MM.1S (cell line): ENCODE measurements at regions not wholly inside any gene's neighbourhood (a gene's known extent, or its start where the extent isn't known, plus 50 kb on each side); places are given as distances from the start of the nearest gene placed in this dataset.

Experiments used
- DNase-seq: peaks from one replicate; pipeline ENCODE4 v3.0.0-alpha.2; 2015
- H2AFZ ChIP-seq: fragments of 300-600 bp; sonication (generic); 2 replicates; pipeline ENCODE4 v1.6.0; 2016; ENCODE audit warnings: antibody characterized with exemption, low read length
- H3F3A ChIP-seq: fragments of 300-600 bp; sonication (generic); 2 replicates; pipeline ENCODE4 v1.6.1; 2016; ENCODE audit warnings: mild to moderate bottlenecking, antibody characterized with exemption, low read length, moderate library complexity, mixed read lengths; ENCODE audit not compliant: insufficient read depth
- H3K27ac ChIP-seq: fragments of 300-600 bp; sonication (generic); 2 replicates; pipeline ENCODE4 v1.5.1; 2016; ENCODE audit warnings: mild to moderate bottlenecking, low read length
- H3K27me3 ChIP-seq: fragments of 300-600 bp; sonication (generic); replicated peaks from 2 replicates; pipeline ENCODE4 v1.6.0; 2016; ENCODE audit warnings: low read length; ENCODE audit not compliant: insufficient read depth
- H3K36me3 ChIP-seq: fragments of 300-600 bp; sonication (generic); replicated peaks from 2 replicates; pipeline ENCODE4 v1.6.1; 2016; ENCODE audit warnings: mild to moderate bottlenecking, low read length, mixed read lengths; ENCODE audit not compliant: insufficient read depth
- H3K4me1 ChIP-seq: fragments of 300-600 bp; sonication (generic); 2 replicates; pipeline ENCODE4 v1.6.1; 2016; ENCODE audit warnings: low read length, mixed read lengths
- H3K4me2 ChIP-seq: fragments of 300-600 bp; sonication (generic); 2 replicates; pipeline ENCODE4 v1.6.0; 2016; ENCODE audit warnings: low read depth, low read length
- H3K4me3 ChIP-seq: fragments of 300-600 bp; sonication (generic); 2 replicates; pipeline ENCODE4 v1.5.1; 2016; ENCODE audit warnings: low read length, mixed read lengths
- H3K79me2 ChIP-seq: fragments of 300-600 bp; sonication (generic); 2 replicates; pipeline ENCODE4 v1.6.1; 2016; ENCODE audit warnings: mixed run types, low read length, mixed read lengths
- H3K9ac ChIP-seq: fragments of 300-600 bp; sonication (generic); 2 replicates; pipeline ENCODE4 v1.6.1; 2016; ENCODE audit warnings: low read length, mixed read lengths
- H3K9me2 ChIP-seq: fragments of 300-600 bp; sonication (generic); replicated peaks from 2 replicates; pipeline ENCODE4 v1.6.1; 2016; ENCODE audit warnings: mild to moderate bottlenecking, low read length, mixed read lengths; ENCODE audit not compliant: insufficient read depth
- H3K9me3 ChIP-seq: fragments of 300-600 bp; sonication (generic); replicated peaks from 2 replicates; pipeline ENCODE4 v1.6.1; 2016; ENCODE audit warnings: mild to moderate bottlenecking, low read length, mixed read lengths; ENCODE audit not compliant: insufficient read depth
- H4K20me1 ChIP-seq: fragments of 300-600 bp; sonication (generic); 2 replicates; pipeline ENCODE4 v1.6.1; 2016; ENCODE audit warnings: mild to moderate bottlenecking, low read length, moderate library complexity, mixed read lengths; ENCODE audit not compliant: insufficient read depth
- CTCF ChIP-seq: fragments of 300-600 bp; sonication (generic); IDR thresholded peaks from 2 replicates; pipeline ENCODE4 v1.5.1; 2016; ENCODE audit warnings: antibody characterized with exemption, low read length, mixed read lengths
- EZH2 ChIP-seq: fragments of 300-600 bp; sonication (generic); optimal IDR thresholded peaks from 2 replicates; pipeline ENCODE3; 2017; ENCODE audit warnings: low read depth, mild to moderate bottlenecking, antibody characterized with exemption, low read length, mixed read lengths
- EZH2phosphoT487 ChIP-seq: fragments of 300-600 bp; sonication (generic); IDR thresholded peaks from 2 replicates; pipeline ENCODE4 v1.6.1; 2018; ENCODE audit warnings: antibody characterized with exemption, low read length

GRCh38 chr12:16136219-16136988 lies 141.1 kb downstream of the SLC15A5 start:
- Histone ChIP-seq H3K27ac (no peak overlapping the region), H2AFZ (no peak overlapping the region), H3K4me1 (no peaks in the 10 kb centered on the region), H3K9me2 (no peaks in the 10 kb centered on the region), H3K4me2 (no peak overlapping the region), H3K27me3 (no peaks in the 10 kb centered on the region), H3K9me3 (no peaks in the 10 kb centered on the region), H3K4me3 (no peak overlapping the region), H3K9ac (no peak overlapping the region), H3K79me2 (no peaks in the 10 kb centered on the region), H4K20me1 (no peaks in the 10 kb centered on the region), H3K36me3 (no peaks in the 10 kb centered on the region), H3F3A (no peaks in the 10 kb centered on the region)
- TF ChIP-seq EZH2: no peak
- TF ChIP-seq CTCF: no peak
- no peak for DNase-seq

- Histone ChIP-seq H3K9me3 (no peaks in the 10 kb centered on the region), H3K4me1 (no peaks in the 10 kb centered on the region), H3K79me2 (no peaks in the 10 kb centered on the region), H2AFZ (no peak overlapping the region), H3K27me3 (no peaks in the 10 kb centered on the region), H4K20me1 (no peaks in the 10 kb centered on the region), H3K9ac (no peak overlapping the region), H3K4me2 (no peak overlapping the region), H3K4me3 (no peak overlapping the region), H3K36me3 (no peaks in the 10 kb centered on the region), H3K9me2 (no peaks in the 10 kb centered on the region), H3F3A (no peaks in the 10 kb centered on the region), H3K27ac (no peak overlapping the region)
- no peak for DNase-seq
- TF ChIP-seq CTCF (no peak), EZH2phosphoT487 (no peak), EZH2 (no peak)
These were observed 142.2 kb downstream of the SLC15A5 start for GRCh38 chr12:16135323-16135722.

GRCh38 chr12:16130343-16130742 lies 147.1 kb downstream of the SLC15A5 start:
- no peaks in the 10 kb centered on the region for H3K4me1 ChIP-seq
- TF ChIP-seq CTCF (no peak), EZH2 (no peak), EZH2phosphoT487 (no peak)
- no peak overlapping the region for H3K9ac ChIP-seq
- H3K79me2 ChIP-seq: no peaks in the 10 kb centered on the region
- H3K4me3 ChIP-seq: no peak overlapping the region
- no peaks in the 10 kb centered on the region for H3F3A ChIP-seq
- no peak overlapping the region for H3K4me2 ChIP-seq
- H2AFZ ChIP-seq: no peak overlapping the region
- H3K9me3 ChIP-seq: no peaks in the 10 kb centered on the region
- H3K27ac ChIP-seq: no peak overlapping the region
- no peak for DNase-seq
- no peaks in the 10 kb centered on the region for H3K9me2 ChIP-seq
- H4K20me1 ChIP-seq: no peaks in the 10 kb centered on the region
- H3K27me3 ChIP-seq: no peaks in the 10 kb centered on the region
- H3K36me3 ChIP-seq: no peaks in the 10 kb centered on the region
